ENCODE measurements at regions not wholly inside any gene's neighbourhood (a gene's known extent, or its start where the extent isn't known, plus 50 kb on each side); places are given as distances from the start of the nearest gene placed in this dataset.
"Not testable (repeated sequence)": the region's sequence is repeated elsewhere in the genome, so short reads cannot be mapped to it uniquely, and the experiment has no call there.

- no peak for DNase-seq (ENCODE audit: low spot score)
These were observed 272.8 kb upstream of the XYLT1 start for GRCh38 chr16:17743578-17743977.

GRCh38 chr16:17743158-17743557 is 272.4 kb upstream of the XYLT1 start:
- no peak for DNase-seq (ENCODE audit: low spot score)

- DNase-seq (ENCODE audit: low spot score): not testable (repeated sequence)
These were observed 264.3 kb upstream of the XYLT1 start for GRCh38 chr16:17735099-17735498.

GRCh38 chr16:17729820-17730219 is 259.1 kb upstream of the XYLT1 start:
- DNase-seq (ENCODE audit: low spot score): no peak

- no peak for DNase-seq (ENCODE audit: low spot score)
These were observed 257.4 kb upstream of the XYLT1 start for GRCh38 chr16:17728196-17728595.

GRCh38 chr16:17724242-17724898 is 253.6 kb upstream of the XYLT1 start:
- no peak for DNase-seq (ENCODE audit: low spot score)

GRCh38 chr16:17723531-17724134 is 252.9 kb upstream of the XYLT1 start:
- DNase-seq (ENCODE audit: low spot score): no peak

GRCh38 chr16:17718495-17718894 is 247.7 kb upstream of the XYLT1 start:
- DNase-seq (ENCODE audit: low spot score): no peak

GRCh38 chr16:17705847-17706246 is 235.1 kb upstream of the XYLT1 start:
- no peak for DNase-seq (ENCODE audit: low spot score)

GRCh38 chr16:17696616-17697015 is 225.9 kb upstream of the XYLT1 start:
- DNase-seq (ENCODE audit: low spot score): no peak

GRCh38 chr16:17692484-17692883 is 221.7 kb upstream of the XYLT1 start:
- no peak for DNase-seq (ENCODE audit: low spot score)

- DNase-seq (ENCODE audit: low spot score): no peak
These were observed 221.1 kb upstream of the XYLT1 start for GRCh38 chr16:17691899-17692176.

- no peak for DNase-seq (ENCODE audit: low spot score)
These were observed 220.5 kb upstream of the XYLT1 start for GRCh38 chr16:17691106-17691898.

- DNase-seq (ENCODE audit: low spot score): no peak
These were observed 214.7 kb upstream of the XYLT1 start for GRCh38 chr16:17685447-17685846.

GRCh38 chr16:17683281-17683680 is 212.5 kb upstream of the XYLT1 start:
- no peak for DNase-seq (ENCODE audit: low spot score)

- DNase-seq (ENCODE audit: low spot score): no peak
These were observed 205.4 kb upstream of the XYLT1 start for GRCh38 chr16:17676171-17676570.

- no peak for DNase-seq (ENCODE audit: low spot score)
These were observed 197.6 kb upstream of the XYLT1 start for GRCh38 chr16:17668386-17668785.

GRCh38 chr16:17666293-17666692 is 195.5 kb upstream of the XYLT1 start:
- no peak for DNase-seq (ENCODE audit: low spot score)

GRCh38 chr16:17658881-17659280 is 188.1 kb upstream of the XYLT1 start:
- DNase-seq (ENCODE audit: low spot score): no peak

GRCh38 chr16:17657045-17657444 is 186.3 kb upstream of the XYLT1 start:
- no peak for DNase-seq (ENCODE audit: low spot score)

- no peak for DNase-seq (ENCODE audit: low spot score)
These were observed 183.8 kb upstream of the XYLT1 start for GRCh38 chr16:17654571-17654970.

- DNase-seq (ENCODE audit: low spot score): no peak
These were observed 183.4 kb upstream of the XYLT1 start for GRCh38 chr16:17654142-17654541.
